Neural progenitor cell (in vitro differentiated cells): ENCODE measurements at regions not wholly inside any gene's neighbourhood (a gene's known extent, or its start where the extent isn't known, plus 50 kb on each side); places are given as distances from the start of the nearest gene placed in this dataset.

Experiments
- EZH2 ChIP-seq: fragments of 200-600 bp; sonication (generic); IDR thresholded peaks from 2 replicates; pipeline ENCODE4 v1.6.1; 2017; ENCODE audit warnings: antibody characterized with exemption, mild to moderate bottlenecking, moderate library complexity
- EZH2phosphoT487 ChIP-seq: fragments of 200-600 bp; sonication (generic); IDR thresholded peaks from 2 replicates; pipeline ENCODE4 v1.6.1; 2017; ENCODE audit warnings: antibody characterized with exemption
- TF ChIP-seq, protein P1 (sequence below): fragments of 200-600 bp; sonication (generic); IDR thresholded peaks from 2 replicates; pipeline ENCODE4 v1.5.1; 2017; ENCODE audit warnings: antibody characterized with exemption, mild to moderate bottlenecking

DNA sequence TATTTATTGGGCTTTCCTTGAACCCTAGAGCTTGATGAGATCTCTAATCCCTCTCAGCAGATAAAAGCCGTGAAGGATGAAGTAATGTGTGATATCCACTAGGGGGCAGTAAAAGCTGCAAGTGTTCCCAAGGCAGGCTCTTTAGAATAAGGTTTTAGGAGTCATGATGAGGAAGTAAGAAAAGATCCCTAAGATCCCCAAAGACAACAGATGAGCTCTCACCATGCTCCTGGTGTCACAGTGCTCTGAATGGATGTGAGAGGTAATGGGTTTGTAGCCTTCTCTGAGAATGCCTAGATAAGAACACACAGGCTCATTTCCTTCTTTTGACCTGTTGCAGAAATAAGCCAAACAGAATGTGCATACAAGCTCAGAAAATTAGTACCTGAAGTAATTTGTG lies 70.4 kb upstream of the ITPRID1 start:
- TF ChIP-seq, protein P1, sequence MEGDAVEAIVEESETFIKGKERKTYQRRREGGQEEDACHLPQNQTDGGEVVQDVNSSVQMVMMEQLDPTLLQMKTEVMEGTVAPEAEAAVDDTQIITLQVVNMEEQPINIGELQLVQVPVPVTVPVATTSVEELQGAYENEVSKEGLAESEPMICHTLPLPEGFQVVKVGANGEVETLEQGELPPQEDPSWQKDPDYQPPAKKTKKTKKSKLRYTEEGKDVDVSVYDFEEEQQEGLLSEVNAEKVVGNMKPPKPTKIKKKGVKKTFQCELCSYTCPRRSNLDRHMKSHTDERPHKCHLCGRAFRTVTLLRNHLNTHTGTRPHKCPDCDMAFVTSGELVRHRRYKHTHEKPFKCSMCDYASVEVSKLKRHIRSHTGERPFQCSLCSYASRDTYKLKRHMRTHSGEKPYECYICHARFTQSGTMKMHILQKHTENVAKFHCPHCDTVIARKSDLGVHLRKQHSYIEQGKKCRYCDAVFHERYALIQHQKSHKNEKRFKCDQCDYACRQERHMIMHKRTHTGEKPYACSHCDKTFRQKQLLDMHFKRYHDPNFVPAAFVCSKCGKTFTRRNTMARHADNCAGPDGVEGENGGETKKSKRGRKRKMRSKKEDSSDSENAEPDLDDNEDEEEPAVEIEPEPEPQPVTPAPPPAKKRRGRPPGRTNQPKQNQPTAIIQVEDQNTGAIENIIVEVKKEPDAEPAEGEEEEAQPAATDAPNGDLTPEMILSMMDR: peak; percentile 88
- TF ChIP-seq EZH2: no peak
- no peak for TF ChIP-seq EZH2phosphoT487
